ENCODE measurements at regions not wholly inside any gene's neighbourhood (a gene's known extent, or its start where the extent isn't known, plus 50 kb on each side); places are given as distances from the start of the nearest gene placed in this dataset.

DNA sequence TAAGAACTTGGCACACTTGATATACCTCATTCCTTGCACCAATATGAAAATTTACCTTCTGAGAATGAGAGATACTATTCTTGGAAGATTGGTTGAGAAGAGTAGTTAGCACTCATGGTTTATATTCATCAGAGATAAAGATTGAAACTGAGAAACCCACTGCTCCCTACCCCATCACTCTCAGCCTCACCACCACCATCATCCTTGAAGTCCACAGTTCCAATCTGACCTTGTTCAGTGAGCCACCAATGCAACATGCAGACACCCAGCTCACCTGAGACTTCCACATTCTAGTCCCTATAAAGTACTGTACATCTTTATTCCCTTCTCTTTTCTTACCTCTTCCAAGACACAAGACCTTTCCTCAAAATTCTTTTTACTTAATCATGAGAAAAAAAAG, 869.0 kb downstream of the TRIB2 start:
- H3K4me3 Mint-ChIP-seq (ENCODE audit: unreplicated experiment), result no peak overlapping the region
- no peaks in the 10 kb centered on the region for H3K27me3 Mint-ChIP-seq (ENCODE audit: unreplicated experiment)
- H3K9me3 Mint-ChIP-seq (ENCODE audit: unreplicated experiment), result no peaks in the 10 kb centered on the region
- DNase-seq (ENCODE audit: low spot score), result no peak
- H3K4me1 Mint-ChIP-seq (ENCODE audit: unreplicated experiment), result no peaks in the 10 kb centered on the region
- no peaks in the 10 kb centered on the region for H3K36me3 Mint-ChIP-seq (ENCODE audit: low read depth, unreplicated experiment)
- TF ChIP-seq, protein P1, sequence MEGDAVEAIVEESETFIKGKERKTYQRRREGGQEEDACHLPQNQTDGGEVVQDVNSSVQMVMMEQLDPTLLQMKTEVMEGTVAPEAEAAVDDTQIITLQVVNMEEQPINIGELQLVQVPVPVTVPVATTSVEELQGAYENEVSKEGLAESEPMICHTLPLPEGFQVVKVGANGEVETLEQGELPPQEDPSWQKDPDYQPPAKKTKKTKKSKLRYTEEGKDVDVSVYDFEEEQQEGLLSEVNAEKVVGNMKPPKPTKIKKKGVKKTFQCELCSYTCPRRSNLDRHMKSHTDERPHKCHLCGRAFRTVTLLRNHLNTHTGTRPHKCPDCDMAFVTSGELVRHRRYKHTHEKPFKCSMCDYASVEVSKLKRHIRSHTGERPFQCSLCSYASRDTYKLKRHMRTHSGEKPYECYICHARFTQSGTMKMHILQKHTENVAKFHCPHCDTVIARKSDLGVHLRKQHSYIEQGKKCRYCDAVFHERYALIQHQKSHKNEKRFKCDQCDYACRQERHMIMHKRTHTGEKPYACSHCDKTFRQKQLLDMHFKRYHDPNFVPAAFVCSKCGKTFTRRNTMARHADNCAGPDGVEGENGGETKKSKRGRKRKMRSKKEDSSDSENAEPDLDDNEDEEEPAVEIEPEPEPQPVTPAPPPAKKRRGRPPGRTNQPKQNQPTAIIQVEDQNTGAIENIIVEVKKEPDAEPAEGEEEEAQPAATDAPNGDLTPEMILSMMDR (IDR thresholded peaks at IDR 0.05; ENCODE audit: unreplicated experiment), result no peak
- H3K27ac Mint-ChIP-seq (ENCODE audit: unreplicated experiment), result no peak overlapping the region

DNA sequence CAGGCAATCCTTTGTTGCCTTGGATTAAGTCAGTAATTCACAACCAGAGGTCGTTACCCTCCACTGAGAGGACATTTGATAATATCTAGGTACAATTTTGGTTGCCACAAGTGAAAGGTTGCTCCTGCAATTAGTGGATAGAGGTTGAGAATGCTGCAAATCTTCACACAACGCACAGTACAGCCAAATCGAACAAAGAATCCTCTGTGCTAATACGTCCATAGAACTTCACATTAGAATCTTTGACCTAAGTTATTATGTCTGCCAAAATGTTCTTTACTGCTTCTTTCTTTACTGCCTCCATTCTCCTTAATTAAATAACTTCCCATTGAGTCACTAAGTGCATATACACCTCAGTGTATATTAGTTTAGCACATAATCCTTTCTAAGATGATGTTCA, 879.5 kb downstream of the TRIB2 start:
- TF ChIP-seq, protein P1 (IDR thresholded peaks at IDR 0.05; ENCODE audit: unreplicated experiment), result no peak
- no peak for DNase-seq (ENCODE audit: low spot score)
- no peaks in the 10 kb centered on the region for H3K9me3 Mint-ChIP-seq (ENCODE audit: unreplicated experiment)
- no peaks in the 10 kb centered on the region for H3K4me1 Mint-ChIP-seq (ENCODE audit: unreplicated experiment)
- H3K36me3 Mint-ChIP-seq (ENCODE audit: low read depth, unreplicated experiment), result no peaks in the 10 kb centered on the region
- H3K27me3 Mint-ChIP-seq (ENCODE audit: unreplicated experiment), result no peaks in the 10 kb centered on the region
- H3K27ac Mint-ChIP-seq (ENCODE audit: unreplicated experiment), result no peak overlapping the region
- H3K4me3 Mint-ChIP-seq (ENCODE audit: unreplicated experiment), result no peak overlapping the region

DNA sequence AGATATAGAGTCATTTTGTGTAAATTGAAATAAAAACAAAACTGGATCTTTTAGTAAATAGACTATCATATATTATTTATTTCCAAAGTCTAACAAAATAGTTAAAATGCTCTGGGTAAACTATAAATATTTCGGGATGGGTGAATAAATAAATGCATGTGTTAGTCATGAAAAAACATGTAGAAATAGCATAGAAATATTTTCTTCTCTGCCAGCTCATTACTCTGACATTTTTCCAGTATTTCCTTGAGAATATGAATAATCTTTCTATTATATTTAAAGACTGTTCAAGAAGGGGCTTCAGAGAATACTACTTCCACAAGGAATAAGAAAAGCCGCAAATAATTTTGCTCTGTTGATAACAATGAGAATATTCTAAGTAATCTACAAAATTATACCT, 880.4 kb downstream of the TRIB2 start:
- no peaks in the 10 kb centered on the region for H3K4me1 Mint-ChIP-seq (ENCODE audit: unreplicated experiment)

DNA sequence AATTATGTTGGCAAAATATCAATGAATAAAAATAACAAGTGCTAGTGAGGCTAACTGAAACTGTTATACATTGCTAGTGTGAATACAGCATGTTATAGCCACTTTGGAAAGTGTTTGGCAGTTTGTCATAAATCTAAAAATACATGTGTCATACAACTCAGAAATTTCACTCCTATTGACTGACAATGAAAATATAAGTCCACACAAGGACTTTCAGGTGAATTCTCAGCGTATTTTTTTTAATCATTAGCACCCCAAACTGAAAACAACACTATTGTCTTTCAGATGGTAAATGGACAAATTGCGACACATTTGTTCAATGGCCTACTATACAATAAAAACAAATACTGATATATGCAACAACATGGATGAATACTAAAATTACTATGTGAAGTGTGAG, 884.8 kb downstream of the TRIB2 start:
- no peak overlapping the region for H3K27ac Mint-ChIP-seq (ENCODE audit: unreplicated experiment)
- DNase-seq (ENCODE audit: low spot score), result no peak
- no peaks in the 10 kb centered on the region for H3K9me3 Mint-ChIP-seq (ENCODE audit: unreplicated experiment)
- no peaks in the 10 kb centered on the region for H3K4me1 Mint-ChIP-seq (ENCODE audit: unreplicated experiment)
- TF ChIP-seq, protein P1 (IDR thresholded peaks at IDR 0.05; ENCODE audit: unreplicated experiment), result no peak
- no peak overlapping the region for H3K4me3 Mint-ChIP-seq (ENCODE audit: unreplicated experiment)
- no peaks in the 10 kb centered on the region for H3K36me3 Mint-ChIP-seq (ENCODE audit: low read depth, unreplicated experiment)
- H3K27me3 Mint-ChIP-seq (ENCODE audit: unreplicated experiment), result no peaks in the 10 kb centered on the region

More for the DNA sequence above, 880.4 kb downstream of the TRIB2 start:
- no peak for DNase-seq (ENCODE audit: low spot score)
- Mint-ChIP-seq H3K9me3 (ENCODE audit: unreplicated experiment) (no peaks in the 10 kb centered on the region), H3K27ac (ENCODE audit: unreplicated experiment) (no peak overlapping the region), H3K4me3 (ENCODE audit: unreplicated experiment) (no peak overlapping the region), H3K27me3 (ENCODE audit: unreplicated experiment) (no peaks in the 10 kb centered on the region), H3K36me3 (ENCODE audit: low read depth, unreplicated experiment) (no peaks in the 10 kb centered on the region)
- TF ChIP-seq, protein P1 (IDR thresholded peaks at IDR 0.05; ENCODE audit: unreplicated experiment), result no peak

DNA sequence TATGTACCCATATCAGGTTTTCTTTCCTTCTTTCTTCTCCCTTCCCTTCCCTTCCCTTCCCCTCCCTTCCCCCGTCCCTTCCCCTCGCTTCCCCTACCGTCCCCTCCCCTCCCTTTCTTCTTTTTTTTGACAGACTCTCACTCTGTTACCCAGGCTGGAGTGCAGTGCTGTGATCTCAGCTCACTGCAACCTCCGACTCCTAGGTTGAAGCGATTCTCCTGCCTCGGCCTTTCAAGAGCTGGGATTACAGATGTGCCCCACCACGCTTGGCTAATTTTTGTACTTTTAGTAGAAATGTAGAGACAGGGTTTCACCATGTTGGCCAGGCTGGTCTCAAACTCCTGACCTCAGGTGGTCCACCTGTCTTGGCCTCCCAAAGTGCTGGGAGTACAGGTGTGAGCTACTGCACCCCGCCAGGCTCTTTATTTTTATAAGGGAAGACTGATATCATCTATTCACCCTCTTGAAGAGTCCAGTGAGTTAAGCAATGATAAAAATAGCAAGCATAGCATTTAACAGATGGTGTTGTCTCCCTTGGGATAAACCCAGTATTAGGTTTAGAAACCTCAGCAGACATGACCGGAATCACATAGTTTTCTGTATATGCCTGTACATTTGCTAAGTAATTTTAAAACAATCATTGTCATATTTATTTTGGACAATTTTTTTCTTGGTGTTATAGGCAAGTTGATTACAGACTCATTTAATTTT, 888.4 kb downstream of the TRIB2 start:
- Mint-ChIP-seq H3K4me1 (ENCODE audit: unreplicated experiment) (no peaks in the 10 kb centered on the region), H3K9me3 (ENCODE audit: unreplicated experiment) (no peaks in the 10 kb centered on the region), H3K36me3 (ENCODE audit: low read depth, unreplicated experiment) (no peaks in the 10 kb centered on the region), H3K27ac (ENCODE audit: unreplicated experiment) (no peak overlapping the region), H3K27me3 (ENCODE audit: unreplicated experiment) (no peaks in the 10 kb centered on the region), H3K4me3 (ENCODE audit: unreplicated experiment) (no peak overlapping the region)
- no peak for DNase-seq (ENCODE audit: low spot score)
- TF ChIP-seq, protein P1 (IDR thresholded peaks at IDR 0.05; ENCODE audit: unreplicated experiment), result no peak
